C4-2B (cell line): ENCODE measurements at regions not wholly inside any gene's neighbourhood (a gene's known extent, or its start where the extent isn't known, plus 50 kb on each side); places are given as distances from the start of the nearest gene placed in this dataset.

Source experiments
- CTCF ChIP-seq: fragments of 450-650 bp; conservative IDR thresholded peaks from 2 replicates; pipeline ENCODE4 v1.5.1; 2017; ENCODE audit warnings: mild to moderate bottlenecking
- ZFX ChIP-seq: fragments of 450-650 bp; IDR thresholded peaks from 2 replicates; pipeline ENCODE4 v1.6.1; 2017

DNA sequence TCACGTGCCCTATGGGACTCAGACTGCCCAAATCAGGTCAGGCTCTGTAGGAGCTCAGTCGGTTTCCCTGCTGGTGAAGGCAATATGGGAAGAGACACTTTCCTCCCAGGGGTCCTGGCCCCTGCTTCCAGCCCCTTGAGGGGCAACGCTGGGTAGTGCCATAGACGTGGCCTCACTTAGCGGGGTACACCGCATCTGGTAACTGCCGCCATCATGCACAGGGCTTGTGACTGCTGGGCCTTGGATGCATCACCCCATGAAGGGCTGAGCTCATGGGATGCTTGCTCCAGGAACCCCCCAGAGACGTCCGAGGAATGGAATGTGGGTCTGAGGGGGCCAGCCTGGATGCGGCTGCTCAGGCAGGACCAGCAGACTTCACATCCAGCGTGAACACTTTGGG lies 127.3 kb upstream of the HDAC4 start:
- TF ChIP-seq CTCF (no peak), ZFX (no peak)
